Endodermal cell (in vitro differentiated cells): ENCODE measurements at regions not wholly inside any gene's neighbourhood (a gene's known extent, or its start where the extent isn't known, plus 50 kb on each side); places are given as distances from the start of the nearest gene placed in this dataset.

Experiments used
- DNase-seq: peaks from one replicate; pipeline ENCODE4 v3.0.0-alpha.2; 2017
- H3K27ac ChIP-seq: 2 replicates; pipeline ENCODE4 v1.5.1; 2013; ENCODE audit warnings: mild to moderate bottlenecking, low read depth, low read length, moderate library complexity
- H3K27me3 ChIP-seq: 2 replicates; pipeline ENCODE4 v1.6.1; 2013; ENCODE audit warnings: mild to moderate bottlenecking, low read length, moderate library complexity; ENCODE audit not compliant: insufficient read depth, control insufficient read depth, poor library complexity, severe bottlenecking
- H3K36me3 ChIP-seq: 2 replicates; pipeline ENCODE4 v1.7.0; 2013; ENCODE audit warnings: mild to moderate bottlenecking, low read length, moderate library complexity; ENCODE audit not compliant: control insufficient read depth, insufficient read depth
- H3K4me1 ChIP-seq: one replicate; pipeline ENCODE4 v1.7.0; 2013; ENCODE audit warnings: low read length; ENCODE audit not compliant: control insufficient read depth, insufficient read depth
- H3K4me3 ChIP-seq: 2 replicates; pipeline ENCODE4 v1.5.1; 2013; ENCODE audit warnings: mild to moderate bottlenecking, low read length, moderate library complexity
- H3K9ac ChIP-seq: 2 replicates; pipeline ENCODE4 v1.6.1; 2013; ENCODE audit warnings: mild to moderate bottlenecking, low read length, moderate library complexity; ENCODE audit not compliant: poor library complexity, severe bottlenecking; ENCODE audit errors: extremely low read depth
- H3K9me3 ChIP-seq: 2 replicates; pipeline ENCODE4 v1.6.1; 2013; ENCODE audit warnings: mild to moderate bottlenecking, low read length, moderate library complexity; ENCODE audit not compliant: control insufficient read depth
- H3K27ac Mint-ChIP-seq: 2 replicates; pipeline ENCODE4 v1.8.0; 2020; ENCODE audit warnings: mixed read lengths
- H3K27me3 Mint-ChIP-seq: 2 replicates; pipeline ENCODE4 v1.8.0; 2021; ENCODE audit warnings: mild to moderate bottlenecking, mixed read lengths; ENCODE audit not compliant: insufficient read depth
- H3K36me3 Mint-ChIP-seq: 2 replicates; pipeline ENCODE4 v1.8.0; 2020; ENCODE audit warnings: low read depth, mixed read lengths
- H3K4me1 Mint-ChIP-seq: 2 replicates; pipeline ENCODE4 v1.8.0; 2020; ENCODE audit warnings: mixed read lengths
- H3K4me3 Mint-ChIP-seq: 2 replicates; pipeline ENCODE4 v1.8.0; 2020; ENCODE audit warnings: mild to moderate bottlenecking, moderate library complexity, mixed read lengths
- H3K9me3 Mint-ChIP-seq: 2 replicates; pipeline ENCODE4 v1.8.0; 2020; ENCODE audit warnings: mild to moderate bottlenecking, mixed read lengths
- CTCF ChIP-seq: fragments of 200-600 bp; sonication (generic); conservative IDR thresholded peaks from 2 replicates; pipeline ENCODE4 v1.5.0; 2021; ENCODE audit warnings: antibody characterized with exemption, mild to moderate bottlenecking
- WGBS, 2 experiments: methylation state at CpG; one replicate each; pipeline versions ENCODE4 v1.1.5 to v1.1.7; 2013; ENCODE audit warnings: missing lambda C conversion rate in 2 of 2, mixed read lengths in 1 of 2; ENCODE audit not compliant: insufficient coverage in 1 of 2, insufficient read length in 1 of 2; 5-methylcytosine and 5-hydroxymethylcytosine counted together

- 68 to 100% methylated on average over 1 to 2 of the region's 2 CpGs for WGBS, 2 experiments
Observed at GRCh38 chr4:173858471-173858870, 328.4 kb upstream of the HAND2 start.

DNA sequence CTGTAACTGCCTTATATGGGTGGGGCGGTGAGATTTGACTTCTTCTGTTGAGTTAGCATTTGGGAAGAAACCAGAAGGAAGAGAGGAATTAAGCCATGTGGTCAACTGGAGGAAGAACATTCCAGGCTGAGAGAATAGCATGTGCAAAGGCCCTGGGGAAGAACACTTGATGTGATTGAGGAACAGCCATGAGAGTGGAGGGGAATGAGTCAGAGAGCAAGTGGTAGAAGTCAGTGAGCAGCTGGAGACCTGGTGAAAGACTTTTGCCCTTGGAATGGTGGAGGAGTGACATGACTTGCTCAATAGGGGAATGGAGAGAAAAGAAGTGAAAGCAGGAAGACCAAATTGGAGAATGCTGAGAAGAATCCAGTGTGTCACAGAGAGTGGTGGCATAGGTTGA is 327.8 kb upstream of the HAND2 start:
- no peaks in the 10 kb centered on the region for H3K36me3 ChIP-seq
- Mint-ChIP-seq H3K27me3 (no peaks in the 10 kb centered on the region), H3K4me1 (no peaks in the 10 kb centered on the region), H3K27ac (no peak overlapping the region), H3K9me3 (peaks cover 2% of the 10 kb centered on the region), H3K4me3 (no peak overlapping the region), H3K36me3 (no peaks in the 10 kb centered on the region)
- H3K27ac ChIP-seq: no peak overlapping the region
- no peak overlapping the region for H3K4me3 ChIP-seq
- no peak for TF ChIP-seq CTCF
- H3K9ac ChIP-seq: no peak overlapping the region
- H3K4me1 ChIP-seq: no peaks in the 10 kb centered on the region
- no peaks in the 10 kb centered on the region for H3K27me3 ChIP-seq
- 93 to 100% methylated on average over 1 of the region's 1 CpG for WGBS, 2 experiments
- no peak for DNase-seq
- no peaks in the 10 kb centered on the region for H3K9me3 ChIP-seq

More at GRCh38 chr4:173858471-173858870, 328.4 kb upstream of the HAND2 start:
- no peaks in the 10 kb centered on the region for H3K4me1 ChIP-seq
- H3K27ac ChIP-seq: no peak overlapping the region
- Mint-ChIP-seq H3K9me3 (peaks cover 2% of the 10 kb centered on the region), H3K4me1 (no peaks in the 10 kb centered on the region), H3K27me3 (no peaks in the 10 kb centered on the region), H3K27ac (no peak overlapping the region), H3K4me3 (no peak overlapping the region), H3K36me3 (no peaks in the 10 kb centered on the region)
- no peak overlapping the region for H3K9ac ChIP-seq
- TF ChIP-seq CTCF: no peak
- H3K4me3 ChIP-seq: no peak overlapping the region
- DNase-seq: no peak
- no peaks in the 10 kb centered on the region for H3K27me3 ChIP-seq
- no peaks in the 10 kb centered on the region for H3K36me3 ChIP-seq
- H3K9me3 ChIP-seq: no peaks in the 10 kb centered on the region

DNA sequence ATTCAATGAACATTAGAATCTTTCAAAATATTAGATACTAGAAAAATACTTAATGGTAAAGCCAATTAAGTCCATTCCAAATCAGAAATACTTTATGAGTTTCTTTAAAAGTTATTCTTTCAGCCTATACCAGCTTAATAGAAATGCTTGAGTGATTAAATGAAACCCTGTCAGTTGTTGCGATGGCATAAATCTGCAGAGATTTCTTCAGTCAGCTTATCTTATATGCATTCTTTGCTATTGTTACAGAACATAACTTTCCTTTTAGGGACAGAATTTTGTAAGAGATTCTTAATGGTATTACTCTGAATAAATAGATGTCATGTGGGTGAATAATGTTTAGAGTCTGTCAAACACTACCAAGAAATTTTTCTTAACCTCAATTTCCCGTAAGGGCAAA is 325.0 kb upstream of the HAND2 start:
- 100% methylated on average over 1 to 2 of the region's 2 CpGs for WGBS, 2 experiments
- no peak overlapping the region for H3K4me3 ChIP-seq
- no peak for DNase-seq
- no peak overlapping the region for H3K9ac ChIP-seq
- H3K9me3 ChIP-seq: no peaks in the 10 kb centered on the region
- Mint-ChIP-seq H3K36me3 (no peaks in the 10 kb centered on the region), H3K4me1 (no peaks in the 10 kb centered on the region), H3K4me3 (no peak overlapping the region), H3K27me3 (no peaks in the 10 kb centered on the region), H3K9me3 (no peaks in the 10 kb centered on the region), H3K27ac (no peak overlapping the region)
- no peaks in the 10 kb centered on the region for H3K36me3 ChIP-seq
- no peaks in the 10 kb centered on the region for H3K4me1 ChIP-seq
- no peak for TF ChIP-seq CTCF
- no peak overlapping the region for H3K27ac ChIP-seq
- H3K27me3 ChIP-seq: no peaks in the 10 kb centered on the region
